ENCODE measurements at regions not wholly inside any gene's neighbourhood (a gene's known extent, or its start where the extent isn't known, plus 50 kb on each side); places are given as distances from the start of the nearest gene placed in this dataset.

- no peak overlapping the region for H4K91ac ChIP-seq (ENCODE audit: low read depth, low read length, poor library complexity)
- no peak overlapping the region for H2BK15ac ChIP-seq (ENCODE audit: low read length)
- no peaks in the 10 kb centered on the region for H3K36me3 ChIP-seq (replicated peaks in 1 of 2; ENCODE audit: control insufficient read depth in 2 of 2, insufficient read depth in 2 of 2, low read length in 2 of 2)
- H4K8ac ChIP-seq (ENCODE audit: low read depth, low read length) = no peak overlapping the region
- H3K4me3 ChIP-seq (ENCODE audit: low read length in 2 of 2) = no peak overlapping the region
- H2AFZ ChIP-seq (ENCODE audit: low read length) = peak overlapping the region; percentile 59
- H3K4ac ChIP-seq (ENCODE audit: low read length) = no peak overlapping the region
- H3K79me1 ChIP-seq (ENCODE audit: low read depth, low read length) = no peaks in the 10 kb centered on the region
- no peak overlapping the region for H3K14ac ChIP-seq (ENCODE audit: low read length)
- no peak overlapping the region for H3K27ac ChIP-seq (replicated peaks; ENCODE audit: low read length)
- no peak overlapping the region for H2BK120ac ChIP-seq (ENCODE audit: low read depth, low read length)
- no peaks in the 10 kb centered on the region for H3K27me3 ChIP-seq (ENCODE audit: control insufficient read depth in 3 of 3, insufficient read depth in 3 of 3, low read depth in 1 of 3, low read length in 3 of 3)
- H3K9me3 ChIP-seq (replicated peaks in 1 of 2; ENCODE audit: control insufficient read depth in 2 of 2, insufficient read depth in 1 of 2, low read depth in 1 of 2, low read length in 2 of 2) = no peaks in the 10 kb centered on the region
- no peak overlapping the region for H2BK12ac ChIP-seq (ENCODE audit: low read length)
- H2AK5ac ChIP-seq (ENCODE audit: low read depth, low read length) = no peak overlapping the region
- H3K23ac ChIP-seq (ENCODE audit: low read depth, low read length, poor library complexity) = no peak overlapping the region
- WGBS, 2 donors (ENCODE audit: extremely low coverage in 2 of 2, insufficient read length in 2 of 2, insufficient replicate concordance in 1 of 2) = no CpG with 5 or more reads among the region's 10 CpGs
- H2BK5ac ChIP-seq (ENCODE audit: low read length) = no peak overlapping the region
- peaks cover 0 to 3% of the 10 kb centered on the region in 2 donors for H3K4me1 ChIP-seq (ENCODE audit: control insufficient read depth in 2 of 2, insufficient read depth in 1 of 2, low read depth in 1 of 2, low read length in 2 of 2)
- H3K4me2 ChIP-seq (ENCODE audit: insufficient read depth, low read length, poor library complexity, severe bottlenecking) = no peak overlapping the region
- no peak for DNase-seq (ENCODE audit: low spot score)
- H3K9ac ChIP-seq (ENCODE audit: low read depth, low read length, poor library complexity) = no peak overlapping the region
- no peak overlapping the region for H3K18ac ChIP-seq (ENCODE audit: low read length)
These were observed 515.2 kb downstream of the REEP3 start for GRCh38 chr10:64036321-64036930.

GRCh38 chr10:64037071-64037661 is 516.0 kb downstream of the REEP3 start:
- no peak overlapping the region for H3K4me3 ChIP-seq (ENCODE audit: low read length in 2 of 2)
- H3K79me1 ChIP-seq (ENCODE audit: low read depth, low read length) = no peaks in the 10 kb centered on the region
- H3K36me3 ChIP-seq (replicated peaks in 1 of 2; ENCODE audit: control insufficient read depth in 2 of 2, insufficient read depth in 2 of 2, low read length in 2 of 2) = no peaks in the 10 kb centered on the region
- peak overlapping the region; percentile 55 for H3K18ac ChIP-seq (ENCODE audit: low read length)
- DNase-seq (ENCODE audit: low spot score) = no peak
- H2AFZ ChIP-seq (ENCODE audit: low read length) = no peak overlapping the region
- no peaks in the 10 kb centered on the region for H3K27me3 ChIP-seq (ENCODE audit: control insufficient read depth in 3 of 3, insufficient read depth in 3 of 3, low read depth in 1 of 3, low read length in 3 of 3)
- H3K4ac ChIP-seq (ENCODE audit: low read length) = no peak overlapping the region
- H2BK15ac ChIP-seq (ENCODE audit: low read length) = no peak overlapping the region
- H3K9me3 ChIP-seq (replicated peaks in 1 of 2; ENCODE audit: control insufficient read depth in 2 of 2, insufficient read depth in 1 of 2, low read depth in 1 of 2, low read length in 2 of 2) = no peaks in the 10 kb centered on the region
- H3K27ac ChIP-seq (replicated peaks; ENCODE audit: low read length) = no peak overlapping the region
- H3K9ac ChIP-seq (ENCODE audit: low read depth, low read length, poor library complexity) = no peak overlapping the region
- no peak overlapping the region for H2BK5ac ChIP-seq (ENCODE audit: low read length)
- no peak overlapping the region for H2BK12ac ChIP-seq (ENCODE audit: low read length)
- H2BK120ac ChIP-seq (ENCODE audit: low read depth, low read length) = no peak overlapping the region
- no peak overlapping the region for H2AK5ac ChIP-seq (ENCODE audit: low read depth, low read length)
- WGBS, 2 donors (ENCODE audit: extremely low coverage in 2 of 2, insufficient read length in 2 of 2, insufficient replicate concordance in 1 of 2) = no CpG with 5 or more reads among the region's 9 CpGs
- no peak overlapping the region for H3K23ac ChIP-seq (ENCODE audit: low read depth, low read length, poor library complexity)
- no peak overlapping the region for H3K4me2 ChIP-seq (ENCODE audit: insufficient read depth, low read length, poor library complexity, severe bottlenecking)
- H3K14ac ChIP-seq (ENCODE audit: low read length) = no peak overlapping the region
- no peak overlapping the region for H4K91ac ChIP-seq (ENCODE audit: low read depth, low read length, poor library complexity)
- H4K8ac ChIP-seq (ENCODE audit: low read depth, low read length) = no peak overlapping the region
- peaks cover 0 to 3% of the 10 kb centered on the region in 2 donors for H3K4me1 ChIP-seq (ENCODE audit: control insufficient read depth in 2 of 2, insufficient read depth in 1 of 2, low read depth in 1 of 2, low read length in 2 of 2)

- no CpG with 5 or more reads among the region's 6 CpGs for WGBS, 2 donors (ENCODE audit: extremely low coverage in 2 of 2, insufficient read length in 2 of 2, insufficient replicate concordance in 1 of 2)
- Histone ChIP-seq H4K8ac (ENCODE audit: low read depth, low read length) (no peak overlapping the region), H3K27me3 (ENCODE audit: control insufficient read depth in 3 of 3, insufficient read depth in 3 of 3, low read depth in 1 of 3, low read length in 3 of 3) (no peaks in the 10 kb centered on the region), H3K14ac (ENCODE audit: low read length) (peak overlapping the region; percentile 77), H3K27ac (replicated peaks; ENCODE audit: low read length) (no peak overlapping the region), H3K9me3 (replicated peaks in 1 of 2; ENCODE audit: control insufficient read depth in 2 of 2, insufficient read depth in 1 of 2, low read depth in 1 of 2, low read length in 2 of 2) (no peaks in the 10 kb centered on the region), H3K23ac (ENCODE audit: low read depth, low read length, poor library complexity) (no peak overlapping the region), H4K91ac (ENCODE audit: low read depth, low read length, poor library complexity) (no peak overlapping the region), H2BK15ac (ENCODE audit: low read length) (no peak overlapping the region), H3K18ac (ENCODE audit: low read length) (no peak overlapping the region), H3K4me3 (ENCODE audit: low read length in 2 of 2) (no peak overlapping the region), H3K79me1 (ENCODE audit: low read depth, low read length) (no peaks in the 10 kb centered on the region), H3K4ac (ENCODE audit: low read length) (no peak overlapping the region), H2BK5ac (ENCODE audit: low read length) (no peak overlapping the region), H2AFZ (ENCODE audit: low read length) (no peak overlapping the region), H2AK5ac (ENCODE audit: low read depth, low read length) (no peak overlapping the region), H3K4me1 (ENCODE audit: control insufficient read depth in 2 of 2, insufficient read depth in 1 of 2, low read depth in 1 of 2, low read length in 2 of 2) (peaks cover 0 to 3% of the 10 kb centered on the region in 2 donors), H3K4me2 (ENCODE audit: insufficient read depth, low read length, poor library complexity, severe bottlenecking) (no peak overlapping the region), H2BK12ac (ENCODE audit: low read length) (no peak overlapping the region), H3K9ac (ENCODE audit: low read depth, low read length, poor library complexity) (no peak overlapping the region), H3K36me3 (replicated peaks in 1 of 2; ENCODE audit: control insufficient read depth in 2 of 2, insufficient read depth in 2 of 2, low read length in 2 of 2) (no peaks in the 10 kb centered on the region), H2BK120ac (ENCODE audit: low read depth, low read length) (no peak overlapping the region)
- no peak for DNase-seq (ENCODE audit: low spot score)
These were observed 516.9 kb downstream of the REEP3 start for GRCh38 chr10:64038107-64038506.

- WGBS, 2 donors (ENCODE audit: extremely low coverage in 2 of 2, insufficient read length in 2 of 2, insufficient replicate concordance in 1 of 2) = no CpG with 5 or more reads among the region's 6 CpGs
- Histone ChIP-seq H3K9ac (ENCODE audit: low read depth, low read length, poor library complexity) (no peak overlapping the region), H2AFZ (ENCODE audit: low read length) (no peak overlapping the region)
These were observed 518.0 kb downstream of the REEP3 start for GRCh38 chr10:64039198-64039597.

More at GRCh38 chr10:64039198-64039597, 518.0 kb downstream of the REEP3 start:
- Histone ChIP-seq H2BK5ac (ENCODE audit: low read length) (no peak overlapping the region), H4K91ac (ENCODE audit: low read depth, low read length, poor library complexity) (no peak overlapping the region), H3K27me3 (ENCODE audit: control insufficient read depth in 3 of 3, insufficient read depth in 3 of 3, low read depth in 1 of 3, low read length in 3 of 3) (no peaks in the 10 kb centered on the region), H3K4ac (ENCODE audit: low read length) (no peak overlapping the region), H3K23ac (ENCODE audit: low read depth, low read length, poor library complexity) (no peak overlapping the region), H2AK5ac (ENCODE audit: low read depth, low read length) (no peak overlapping the region), H3K36me3 (replicated peaks in 1 of 2; ENCODE audit: control insufficient read depth in 2 of 2, insufficient read depth in 2 of 2, low read length in 2 of 2) (no peaks in the 10 kb centered on the region), H2BK15ac (ENCODE audit: low read length) (no peak overlapping the region), H3K27ac (replicated peaks; ENCODE audit: low read length) (no peak overlapping the region), H3K18ac (ENCODE audit: low read length) (no peak overlapping the region), H3K4me1 (ENCODE audit: control insufficient read depth in 2 of 2, insufficient read depth in 1 of 2, low read depth in 1 of 2, low read length in 2 of 2) (peaks cover 0 to 3% of the 10 kb centered on the region in 2 donors), H3K79me1 (ENCODE audit: low read depth, low read length) (no peaks in the 10 kb centered on the region), H4K8ac (ENCODE audit: low read depth, low read length) (no peak overlapping the region), H3K4me3 (ENCODE audit: low read length in 2 of 2) (no peak overlapping the region), H3K9me3 (replicated peaks in 1 of 2; ENCODE audit: control insufficient read depth in 2 of 2, insufficient read depth in 1 of 2, low read depth in 1 of 2, low read length in 2 of 2) (no peaks in the 10 kb centered on the region), H3K4me2 (ENCODE audit: insufficient read depth, low read length, poor library complexity, severe bottlenecking) (no peak overlapping the region), H2BK12ac (ENCODE audit: low read length) (no peak overlapping the region), H3K14ac (ENCODE audit: low read length) (no peak overlapping the region), H2BK120ac (ENCODE audit: low read depth, low read length) (no peak overlapping the region)
- DNase-seq (ENCODE audit: low spot score) = no peak

Measured in neuronal stem cell (in vitro differentiated cells).